ENCODE measurements at regions not wholly inside any gene's neighbourhood (a gene's known extent, or its start where the extent isn't known, plus 50 kb on each side); places are given as distances from the start of the nearest gene placed in this dataset.
A peak's percentile ranks its signal among the peaks of the same experiment; 100 is the strongest.

DNA sequence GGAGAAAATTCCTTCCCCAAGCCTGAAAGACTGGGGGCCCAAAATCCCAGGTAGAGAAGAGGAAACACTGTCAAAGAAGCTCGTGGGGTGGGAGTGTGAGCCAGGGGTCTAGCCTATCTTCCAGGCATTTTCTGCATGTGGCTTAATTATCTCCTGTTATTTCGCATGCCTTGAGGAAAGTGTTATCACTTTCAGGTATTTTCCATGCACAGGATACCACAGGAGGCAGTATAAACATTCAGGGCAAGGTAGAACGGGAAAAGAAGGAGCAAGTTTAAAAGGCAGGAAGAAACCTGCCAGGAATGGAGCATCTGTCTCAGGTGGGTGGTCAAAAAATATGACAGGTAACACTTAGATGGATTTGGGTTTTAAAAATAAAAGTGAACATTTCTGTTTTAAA, 575.3 kb upstream of the ZNF385D start:
- no peak overlapping the region for H3K27ac ChIP-seq
- TF ChIP-seq, protein P1, sequence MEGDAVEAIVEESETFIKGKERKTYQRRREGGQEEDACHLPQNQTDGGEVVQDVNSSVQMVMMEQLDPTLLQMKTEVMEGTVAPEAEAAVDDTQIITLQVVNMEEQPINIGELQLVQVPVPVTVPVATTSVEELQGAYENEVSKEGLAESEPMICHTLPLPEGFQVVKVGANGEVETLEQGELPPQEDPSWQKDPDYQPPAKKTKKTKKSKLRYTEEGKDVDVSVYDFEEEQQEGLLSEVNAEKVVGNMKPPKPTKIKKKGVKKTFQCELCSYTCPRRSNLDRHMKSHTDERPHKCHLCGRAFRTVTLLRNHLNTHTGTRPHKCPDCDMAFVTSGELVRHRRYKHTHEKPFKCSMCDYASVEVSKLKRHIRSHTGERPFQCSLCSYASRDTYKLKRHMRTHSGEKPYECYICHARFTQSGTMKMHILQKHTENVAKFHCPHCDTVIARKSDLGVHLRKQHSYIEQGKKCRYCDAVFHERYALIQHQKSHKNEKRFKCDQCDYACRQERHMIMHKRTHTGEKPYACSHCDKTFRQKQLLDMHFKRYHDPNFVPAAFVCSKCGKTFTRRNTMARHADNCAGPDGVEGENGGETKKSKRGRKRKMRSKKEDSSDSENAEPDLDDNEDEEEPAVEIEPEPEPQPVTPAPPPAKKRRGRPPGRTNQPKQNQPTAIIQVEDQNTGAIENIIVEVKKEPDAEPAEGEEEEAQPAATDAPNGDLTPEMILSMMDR (conservative IDR thresholded peaks at IDR 0.05): 0 out of 2 replicates have a peak, but pooled peaks have one; percentile 9

DNA sequence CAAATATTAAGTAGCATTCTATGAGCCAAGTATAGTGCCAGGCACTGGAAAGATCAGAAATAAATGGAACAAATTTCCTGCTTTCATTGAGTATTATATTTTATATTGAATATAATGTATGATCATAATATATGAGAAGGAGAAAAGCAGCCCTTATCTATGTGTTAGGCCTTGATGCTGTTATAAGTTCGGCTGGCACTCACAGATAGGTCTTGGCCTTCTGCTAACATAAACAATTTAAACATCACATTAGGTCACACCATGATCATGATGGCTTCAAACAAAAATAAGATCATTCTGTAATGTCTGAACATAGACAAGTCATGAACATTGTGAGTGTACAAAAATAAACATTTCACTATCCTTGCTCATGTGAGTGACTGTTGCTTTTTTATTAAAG, 584.0 kb upstream of the ZNF385D start:
- TF ChIP-seq, protein P1 (conservative IDR thresholded peaks at IDR 0.05): no peak
- H3K27ac ChIP-seq: no peak overlapping the region

DNA sequence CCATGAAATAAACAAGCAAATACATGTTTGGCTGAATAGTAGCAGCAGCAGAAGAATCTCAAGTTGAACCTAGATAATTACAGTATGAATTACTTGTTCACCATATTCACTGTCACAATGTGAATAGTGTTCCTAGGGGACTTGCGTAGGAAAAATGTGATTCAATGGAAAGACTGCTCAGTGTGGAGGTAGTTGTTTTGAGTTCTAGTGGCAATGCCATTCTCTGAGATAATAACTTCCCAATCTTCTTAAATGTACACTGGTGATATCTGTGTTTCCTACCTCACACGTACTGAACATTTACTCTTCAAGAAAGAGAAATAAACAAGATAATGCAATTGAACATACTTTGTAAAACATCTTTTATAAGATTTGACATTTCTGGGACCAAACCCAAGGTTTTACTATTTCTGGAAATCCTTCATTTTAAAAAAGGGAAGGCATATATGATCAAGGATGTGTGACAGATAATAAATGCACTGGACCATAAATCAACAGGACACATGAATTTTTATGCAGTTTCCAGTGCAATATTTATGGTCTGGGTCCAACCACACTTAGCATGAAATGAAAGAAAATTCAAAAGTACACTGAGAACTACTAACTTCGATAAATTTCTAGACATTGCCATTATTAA, 598.3 kb upstream of the ZNF385D start:
- TF ChIP-seq, protein P1 (conservative IDR thresholded peaks at IDR 0.05): no peak
- no peak overlapping the region for H3K27ac ChIP-seq

DNA sequence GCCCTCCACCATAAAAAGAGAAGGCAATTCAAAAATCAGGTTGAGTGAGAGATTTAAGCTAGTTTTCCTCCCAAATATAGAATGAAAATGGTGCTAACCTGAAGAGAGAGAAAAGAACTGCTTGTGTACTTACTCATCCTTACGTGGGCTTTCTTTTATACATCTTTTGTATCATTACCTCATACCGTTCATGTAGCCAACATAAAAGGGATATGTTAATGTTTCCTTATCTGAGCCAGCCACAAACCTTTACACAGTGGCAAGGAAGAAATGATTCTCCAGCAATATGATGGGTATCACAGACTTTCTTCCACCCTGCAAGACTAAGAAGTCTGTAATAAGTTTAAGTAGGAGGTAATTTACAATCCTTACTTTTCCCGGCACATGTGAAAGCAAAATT, 600.8 kb upstream of the ZNF385D start:
- no peak overlapping the region for H3K27ac ChIP-seq
- TF ChIP-seq, protein P1 (conservative IDR thresholded peaks at IDR 0.05): no peak

DNA sequence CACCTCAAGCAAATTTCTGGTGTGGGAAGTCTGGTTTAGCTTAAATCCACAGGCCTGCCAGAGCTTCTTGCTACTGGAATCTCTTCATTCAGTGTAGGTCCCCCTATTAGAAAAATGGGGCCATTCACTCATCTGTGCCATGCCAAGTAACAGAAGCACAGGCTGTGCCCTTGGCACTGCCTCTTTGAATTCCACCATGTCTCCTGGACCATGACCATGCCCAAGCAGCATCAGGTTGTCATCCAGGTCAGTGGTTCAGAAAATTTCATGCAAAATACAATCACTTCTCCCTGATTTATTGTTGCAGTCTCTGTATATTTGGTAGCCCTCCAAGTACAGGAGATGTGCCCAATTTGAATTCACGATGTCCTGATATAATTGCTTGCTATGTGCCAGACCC, 602.1 kb upstream of the ZNF385D start:
- TF ChIP-seq, protein P1 (conservative IDR thresholded peaks at IDR 0.05): no peak
- H3K27ac ChIP-seq: no peak overlapping the region

DNA sequence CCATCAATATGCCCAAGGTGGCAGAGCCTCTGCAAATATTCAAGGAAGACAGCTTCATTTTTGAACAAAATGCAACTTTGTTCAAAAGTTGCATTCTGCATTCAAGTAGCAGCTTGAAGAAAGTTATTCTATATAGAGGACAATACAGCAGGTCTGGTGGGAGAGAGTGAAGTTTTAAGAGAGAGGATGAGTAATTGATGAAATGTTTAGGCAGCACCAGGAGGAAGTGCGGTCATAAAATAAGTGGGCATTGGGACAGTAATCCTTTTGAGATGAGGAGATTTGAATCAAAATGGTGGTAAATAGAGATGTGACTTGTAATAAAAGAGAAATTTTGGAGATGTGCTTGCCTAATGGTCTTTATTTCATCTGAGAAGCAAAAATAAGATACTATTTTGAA, 607.3 kb upstream of the ZNF385D start:
- H3K27ac ChIP-seq: no peak overlapping the region
- TF ChIP-seq, protein P1 (conservative IDR thresholded peaks at IDR 0.05): no peak

DNA sequence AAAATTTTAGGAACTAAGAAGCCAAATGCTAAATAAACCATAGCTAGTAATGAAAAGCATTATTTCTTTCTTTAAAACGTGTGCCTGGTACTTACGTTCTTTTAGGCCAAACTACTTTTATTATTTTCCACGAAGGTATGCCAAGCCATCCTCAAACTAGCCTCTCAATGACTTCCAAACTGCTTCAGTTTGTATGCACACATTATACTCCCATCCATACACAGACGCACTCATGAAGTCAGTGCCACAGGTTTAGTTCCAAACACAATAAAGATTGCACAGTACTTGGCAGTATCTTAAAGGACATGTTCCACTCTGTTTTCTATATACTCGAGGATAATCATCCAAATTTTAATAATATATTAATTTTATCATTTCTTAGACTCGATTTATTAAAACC, 609.2 kb upstream of the ZNF385D start:
- TF ChIP-seq, protein P1 (conservative IDR thresholded peaks at IDR 0.05): no peak
- H3K27ac ChIP-seq: no peak overlapping the region
